GM12864 (cell line): ENCODE measurements at regions not wholly inside any gene's neighbourhood (a gene's known extent, or its start where the extent isn't known, plus 50 kb on each side); places are given as distances from the start of the nearest gene placed in this dataset.
"Not testable (repeated sequence)": the region's sequence is repeated elsewhere in the genome, so short reads cannot be mapped to it uniquely, and the experiment has no call there.

ENCODE experiments used
- DNase-seq: peaks from one replicate; pipeline ENCODE4 v3.0.0-alpha.2; 2011; ENCODE audit warnings: low read depth
- H3K4me3 ChIP-seq: 2 replicates; pipeline ENCODE4 v1.5.1; 2011; ENCODE audit warnings: mild to moderate bottlenecking, low read depth, low read length, control low read depth
- TF ChIP-seq, protein P1 (sequence below): IDR thresholded peaks from 2 replicates; pipeline ENCODE4 v1.5.1; 2011; ENCODE audit warnings: low read depth, mild to moderate bottlenecking, moderate library complexity, low read length, control low read depth, inconsistent platforms; ENCODE audit errors: missing control alignments

DNA sequence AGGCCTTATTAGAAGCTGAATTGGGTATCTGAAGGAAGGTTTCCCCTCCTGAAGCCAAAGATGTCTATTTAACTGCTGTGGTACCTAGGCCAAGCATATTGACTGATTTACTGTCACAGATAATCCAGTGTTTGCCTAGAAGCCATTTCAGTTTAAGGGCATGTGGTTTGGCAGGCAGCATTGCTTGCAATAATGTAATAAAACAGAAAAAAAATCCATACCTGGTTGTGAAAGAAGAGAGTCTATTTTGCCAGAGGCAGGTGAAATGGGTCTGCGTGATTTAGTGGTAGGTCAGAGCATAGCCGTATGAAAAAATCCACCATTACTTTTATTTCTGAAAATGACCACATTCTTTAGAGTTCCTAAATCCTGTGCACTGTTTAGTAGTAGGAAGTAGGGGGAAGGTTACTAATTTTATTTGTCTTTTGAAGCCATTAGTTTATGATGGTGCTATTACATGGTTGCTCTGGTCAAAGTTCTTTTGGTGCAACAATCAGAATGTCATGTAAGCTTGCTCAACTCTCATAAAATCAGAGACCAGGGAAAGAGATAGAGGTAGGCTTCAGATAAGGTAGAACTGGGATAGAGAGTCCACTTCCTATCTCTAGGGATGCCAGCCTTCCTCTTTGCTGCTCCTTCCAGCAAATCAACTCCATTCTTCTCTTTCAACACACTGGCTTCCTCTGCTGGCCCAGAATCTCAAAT lies 343.4 kb downstream of the GPD2 start:
- no peak overlapping the region for H3K4me3 ChIP-seq
- TF ChIP-seq, protein P1, sequence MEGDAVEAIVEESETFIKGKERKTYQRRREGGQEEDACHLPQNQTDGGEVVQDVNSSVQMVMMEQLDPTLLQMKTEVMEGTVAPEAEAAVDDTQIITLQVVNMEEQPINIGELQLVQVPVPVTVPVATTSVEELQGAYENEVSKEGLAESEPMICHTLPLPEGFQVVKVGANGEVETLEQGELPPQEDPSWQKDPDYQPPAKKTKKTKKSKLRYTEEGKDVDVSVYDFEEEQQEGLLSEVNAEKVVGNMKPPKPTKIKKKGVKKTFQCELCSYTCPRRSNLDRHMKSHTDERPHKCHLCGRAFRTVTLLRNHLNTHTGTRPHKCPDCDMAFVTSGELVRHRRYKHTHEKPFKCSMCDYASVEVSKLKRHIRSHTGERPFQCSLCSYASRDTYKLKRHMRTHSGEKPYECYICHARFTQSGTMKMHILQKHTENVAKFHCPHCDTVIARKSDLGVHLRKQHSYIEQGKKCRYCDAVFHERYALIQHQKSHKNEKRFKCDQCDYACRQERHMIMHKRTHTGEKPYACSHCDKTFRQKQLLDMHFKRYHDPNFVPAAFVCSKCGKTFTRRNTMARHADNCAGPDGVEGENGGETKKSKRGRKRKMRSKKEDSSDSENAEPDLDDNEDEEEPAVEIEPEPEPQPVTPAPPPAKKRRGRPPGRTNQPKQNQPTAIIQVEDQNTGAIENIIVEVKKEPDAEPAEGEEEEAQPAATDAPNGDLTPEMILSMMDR: no peak
- DNase-seq: no peak

DNA sequence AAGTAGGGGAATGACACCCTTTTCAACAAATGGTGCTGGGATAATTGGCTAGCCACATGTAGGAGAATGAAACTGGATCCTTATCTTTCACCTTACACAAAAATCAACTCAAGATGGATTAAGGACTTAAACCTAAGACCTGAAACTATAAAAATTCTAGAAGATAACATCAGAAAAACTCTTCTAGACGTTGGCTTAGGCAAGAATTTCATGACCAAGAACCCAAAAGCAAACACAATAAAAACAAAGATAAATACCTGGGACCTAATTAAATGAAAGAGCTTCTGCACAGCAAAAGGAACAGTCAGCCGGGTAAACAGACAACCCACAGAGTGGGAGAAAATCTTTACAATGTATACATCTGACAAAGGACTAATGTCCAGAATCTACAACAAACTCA lies 345.5 kb downstream of the GPD2 start:
- not testable (repeated sequence) for DNase-seq, H3K4me3 ChIP-seq

DNA sequence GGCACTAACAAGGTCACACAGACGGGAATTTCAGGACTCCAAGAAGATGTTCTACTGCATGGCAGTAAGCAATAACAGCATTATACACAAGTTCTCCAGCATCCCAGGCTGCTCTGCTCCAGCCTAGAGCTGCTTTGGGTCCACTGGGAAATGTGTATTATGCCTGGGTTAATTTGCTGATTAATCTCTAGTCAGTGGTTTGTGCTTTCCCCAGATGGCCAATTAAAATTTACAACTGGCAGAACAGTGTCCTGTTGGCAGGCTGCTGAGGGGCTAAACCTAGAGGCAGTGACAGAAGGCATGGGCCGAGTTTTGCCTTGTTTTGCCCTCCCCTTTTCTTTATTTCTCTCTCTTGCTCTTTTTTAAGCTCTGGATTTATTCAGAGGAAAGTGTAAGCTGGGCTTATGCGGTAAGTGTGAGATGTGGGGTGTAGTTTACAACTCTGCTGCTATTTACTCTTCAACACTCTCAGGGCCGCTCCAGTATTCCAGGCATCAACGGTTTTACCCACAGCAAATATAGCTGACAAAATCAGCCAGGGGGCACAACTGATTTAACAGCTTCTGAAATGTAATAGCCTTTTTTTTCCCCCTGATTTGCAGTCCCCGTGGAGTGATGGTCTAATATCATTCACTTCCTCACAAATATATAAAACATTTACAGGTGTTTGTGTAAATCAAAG lies 348.0 kb downstream of the GPD2 start:
- no peak overlapping the region for H3K4me3 ChIP-seq
- no peak for DNase-seq
- TF ChIP-seq, protein P1: no peak

DNA sequence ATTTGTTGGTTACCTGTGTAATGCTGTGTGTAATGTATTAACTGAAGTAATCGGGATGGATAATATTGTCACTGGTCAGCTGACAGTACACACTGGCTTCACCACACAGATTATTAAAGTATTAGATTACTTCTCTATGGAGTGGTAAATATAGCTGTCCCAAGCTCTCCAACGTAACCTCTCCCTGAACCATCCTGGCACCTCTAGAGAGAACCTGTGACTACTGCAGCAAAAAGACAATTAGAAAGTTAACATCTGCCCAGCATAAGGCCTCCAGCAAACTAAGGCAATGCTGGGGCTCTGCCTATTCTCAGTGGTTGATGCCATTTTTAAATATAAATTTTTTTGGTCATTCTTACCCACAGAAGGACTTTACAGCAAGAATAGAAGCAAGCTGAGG lies 351.3 kb downstream of the GPD2 start:
- DNase-seq: no peak
- no peak overlapping the region for H3K4me3 ChIP-seq
- TF ChIP-seq, protein P1: no peak

DNA sequence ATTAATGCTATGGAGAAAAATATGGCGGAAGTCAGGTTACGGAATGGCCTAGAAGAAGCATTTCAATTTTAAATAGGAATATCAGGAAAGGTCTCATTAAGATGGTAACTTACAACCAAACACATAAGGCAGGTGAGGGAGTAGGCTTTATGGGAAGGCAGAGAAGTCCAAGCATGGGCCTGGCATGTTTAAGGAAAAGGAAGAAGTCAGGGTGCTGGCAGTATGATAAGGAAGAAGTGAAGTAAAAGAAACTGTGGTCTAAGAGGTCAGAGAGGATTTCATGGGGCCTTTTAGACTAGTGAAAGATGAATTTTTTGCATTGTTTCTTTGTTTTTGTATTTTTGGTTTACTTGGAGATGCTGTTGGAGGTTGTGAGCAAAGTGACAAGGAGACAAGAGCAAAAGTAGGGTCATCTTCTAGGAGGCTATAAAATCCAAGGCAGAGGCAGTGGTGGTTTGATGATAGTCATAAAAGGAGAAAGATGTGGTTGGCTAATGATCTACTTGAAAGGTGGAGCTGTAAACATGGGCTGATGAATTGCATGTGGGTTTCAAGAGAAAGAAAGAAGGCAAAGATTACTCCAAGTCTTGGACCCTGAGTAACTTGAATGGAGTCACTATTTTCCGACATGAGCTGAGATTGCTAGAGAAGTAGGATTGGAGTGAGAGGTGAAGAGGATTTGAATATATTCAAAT lies 354.3 kb downstream of the GPD2 start:
- no peak overlapping the region for H3K4me3 ChIP-seq
- no peak for DNase-seq
- TF ChIP-seq, protein P1: no peak

DNA sequence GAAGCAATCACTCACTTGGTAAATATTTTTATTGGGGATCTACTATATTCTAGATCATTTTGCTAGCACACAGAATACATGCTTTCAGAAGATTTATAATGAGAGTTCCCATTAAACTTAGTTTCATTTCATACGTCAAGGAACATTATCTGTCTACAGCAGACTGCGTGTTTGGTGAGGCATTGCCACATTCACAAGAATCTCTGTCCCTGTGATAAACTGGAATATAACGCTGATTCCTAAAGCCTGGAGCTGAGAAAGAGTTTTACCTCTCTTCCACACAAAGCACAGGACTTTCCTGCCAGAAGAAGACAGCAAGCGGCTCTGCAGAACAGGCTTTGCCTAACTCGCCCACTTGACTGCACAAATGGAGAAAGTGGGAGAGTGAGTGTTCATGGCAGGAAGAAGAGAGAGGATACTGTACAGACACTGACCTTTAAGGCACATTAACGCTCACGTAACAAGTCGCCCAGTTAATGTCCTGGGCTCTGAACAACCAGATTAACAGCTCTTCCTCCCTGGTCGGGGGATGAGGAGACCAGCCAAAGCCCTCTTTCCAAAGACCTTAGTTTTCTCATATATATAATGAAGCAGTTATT lies 356.2 kb downstream of the GPD2 start:
- DNase-seq: no peak
- H3K4me3 ChIP-seq: no peak overlapping the region
- TF ChIP-seq, protein P1: no peak

DNA sequence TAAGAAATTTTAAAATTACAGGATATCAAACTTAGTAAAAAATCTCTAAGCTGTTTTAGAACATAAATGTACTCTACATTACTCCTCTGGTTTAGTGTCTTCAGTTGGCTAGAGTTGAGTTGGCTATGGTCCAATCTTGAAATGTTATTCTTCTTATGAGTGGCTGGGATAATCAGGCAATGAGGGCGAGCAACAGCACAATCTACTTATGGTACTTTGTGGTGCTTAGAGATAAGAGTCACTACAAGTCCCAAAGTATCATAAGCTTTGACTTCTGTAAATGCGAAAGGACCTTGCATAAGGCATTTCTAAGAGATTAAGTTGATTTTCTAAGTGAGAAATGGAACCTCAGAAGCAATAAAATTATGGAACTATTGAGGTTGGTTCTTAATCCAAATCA lies 361.7 kb downstream of the GPD2 start:
- no peak for DNase-seq
- no peak overlapping the region for H3K4me3 ChIP-seq
- TF ChIP-seq, protein P1: no peak
